Left ventricle myocardium inferior (tissue), 1 donor: ENCODE measurements at regions not wholly inside any gene's neighbourhood (a gene's known extent, or its start where the extent isn't known, plus 50 kb on each side); places are given as distances from the start of the nearest gene placed in this dataset.

Experiments used
- DNase-seq: peaks from one replicate; pipeline ENCODE4 v3.0.0-alpha.2; 2020
- H3K27ac ChIP-seq: fragments of 200-600 bp; replicated peaks from 2 replicates; pipeline ENCODE4 v1.8.0; 2021
- H3K27me3 ChIP-seq: fragments of 200-600 bp; 2 replicates; pipeline ENCODE4 v1.8.0; 2021; ENCODE audit warnings: low read depth
- H3K36me3 ChIP-seq: fragments of 200-600 bp; 2 replicates; pipeline ENCODE4 v1.8.0; 2021
- H3K4me1 ChIP-seq: fragments of 200-600 bp; 2 replicates; pipeline ENCODE4 v1.8.0; 2021
- H3K4me3 ChIP-seq: fragments of 200-600 bp; 2 replicates; pipeline ENCODE4 v1.8.0; 2021; ENCODE audit warnings: mild to moderate bottlenecking, moderate library complexity
- H3K9me3 ChIP-seq: fragments of 200-600 bp; replicated peaks from 2 replicates; pipeline ENCODE4 v1.8.0; 2021
- CTCF ChIP-seq: fragments of 200-600 bp; IDR thresholded peaks from 2 replicates; pipeline ENCODE4 v1.8.0; 2021; ENCODE audit warnings: antibody characterized with exemption, mild to moderate bottlenecking, borderline replicate concordance
- intact Hi-C: fragments of 100-400 bp; cut with micrococcal nuclease; formaldehyde crosslinking; loops from one replicate; pipeline ENCODE4 v1.11.0; 2022
- donor health status: DM: no; HTN: yes; CAD: no; lungs with severe emphysema.

DNA sequence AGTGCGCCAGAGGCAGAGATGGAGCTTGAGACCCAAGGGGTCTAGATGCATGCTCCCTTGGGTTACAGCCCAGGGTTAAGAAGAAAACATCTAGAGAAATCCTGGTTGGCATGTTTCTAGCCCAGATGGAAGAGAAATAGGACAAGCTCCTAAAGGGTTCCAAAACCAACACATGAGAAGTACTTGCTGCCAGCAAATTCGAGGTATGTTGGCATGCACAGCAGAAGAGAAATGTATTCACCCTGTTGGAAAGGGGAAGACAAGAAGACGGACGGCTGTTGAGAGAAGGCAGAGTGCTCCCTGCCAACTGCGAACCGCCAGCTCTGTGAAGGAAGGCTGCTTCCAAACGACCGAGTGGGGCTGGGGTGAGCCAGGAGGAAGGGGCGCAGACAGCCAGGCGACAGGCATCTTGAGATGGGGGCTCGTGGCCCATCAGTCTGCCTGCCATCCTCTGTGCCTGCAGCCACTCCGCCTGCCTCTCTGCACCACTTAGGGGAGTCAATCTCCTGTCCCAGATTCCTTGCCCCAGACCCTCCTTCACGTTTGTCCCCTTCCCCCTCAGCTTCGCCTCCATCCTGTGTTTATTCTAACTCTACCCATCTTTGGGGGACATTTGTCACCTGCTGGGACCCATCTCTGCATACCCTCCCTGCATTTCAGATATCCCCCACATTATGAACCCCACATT is 249.2 kb downstream of the CDC5L start:
- no peak for TF ChIP-seq CTCF
- H3K36me3 ChIP-seq: no peaks in the 10 kb centered on the region
- H3K27me3 ChIP-seq: peaks cover 48% of the 10 kb centered on the region
- no peak overlapping the region for H3K27ac ChIP-seq
- no peak for DNase-seq
- no peaks in the 10 kb centered on the region for H3K9me3 ChIP-seq
- H3K4me1 ChIP-seq: no peaks in the 10 kb centered on the region
- H3K4me3 ChIP-seq: no peak overlapping the region
- intact Hi-C loops: no loop called here

- Histone ChIP-seq H3K4me3 (no peak overlapping the region), H3K36me3 (no peaks in the 10 kb centered on the region), H3K4me1 (no peaks in the 10 kb centered on the region), H3K27ac (no peak overlapping the region), H3K27me3 (peaks cover 11% of the 10 kb centered on the region), H3K9me3 (no peaks in the 10 kb centered on the region)
- no peak for DNase-seq
- no peak for TF ChIP-seq CTCF
- intact Hi-C loops: no loop called here
Measured at GRCh38 chr6:44641344-44642031, 254.0 kb downstream of the CDC5L start.

DNA sequence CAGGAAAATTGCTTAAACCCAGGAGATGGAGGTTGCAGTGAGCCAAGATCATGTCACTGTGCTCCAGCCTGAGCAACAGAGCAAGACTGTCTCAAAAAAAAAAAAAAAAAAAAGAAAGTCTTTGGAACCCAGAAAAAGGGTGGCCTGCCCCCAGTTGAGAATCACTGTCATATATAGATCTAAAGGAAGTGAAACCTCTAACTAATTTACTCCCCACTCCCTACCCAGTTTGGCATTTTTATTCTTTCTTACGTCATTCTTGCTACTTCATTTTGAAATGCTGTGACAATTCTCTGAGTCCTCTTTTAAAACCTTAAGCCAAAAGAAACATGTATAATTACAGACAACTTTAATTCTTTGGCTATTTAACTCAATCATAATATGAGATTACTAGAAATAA is 254.8 kb downstream of the CDC5L start:
- Histone ChIP-seq H3K4me1 (no peaks in the 10 kb centered on the region), H3K36me3 (no peaks in the 10 kb centered on the region), H3K27ac (no peak overlapping the region), H3K9me3 (no peaks in the 10 kb centered on the region), H3K27me3 (peaks cover 10% of the 10 kb centered on the region), H3K4me3 (no peak overlapping the region)
- no peak for DNase-seq
- intact Hi-C loops: no loop called here
- no peak for TF ChIP-seq CTCF

- Histone ChIP-seq H3K4me3 (no peak overlapping the region), H3K36me3 (no peaks in the 10 kb centered on the region), H3K27ac (no peak overlapping the region), H3K27me3 (peaks cover 17% of the 10 kb centered on the region), H3K9me3 (no peaks in the 10 kb centered on the region), H3K4me1 (no peaks in the 10 kb centered on the region)
- intact Hi-C loops: no loop called here
- TF ChIP-seq CTCF: no peak
- no peak for DNase-seq
Measured at GRCh38 chr6:44642870-44643522, 255.5 kb downstream of the CDC5L start.

DNA sequence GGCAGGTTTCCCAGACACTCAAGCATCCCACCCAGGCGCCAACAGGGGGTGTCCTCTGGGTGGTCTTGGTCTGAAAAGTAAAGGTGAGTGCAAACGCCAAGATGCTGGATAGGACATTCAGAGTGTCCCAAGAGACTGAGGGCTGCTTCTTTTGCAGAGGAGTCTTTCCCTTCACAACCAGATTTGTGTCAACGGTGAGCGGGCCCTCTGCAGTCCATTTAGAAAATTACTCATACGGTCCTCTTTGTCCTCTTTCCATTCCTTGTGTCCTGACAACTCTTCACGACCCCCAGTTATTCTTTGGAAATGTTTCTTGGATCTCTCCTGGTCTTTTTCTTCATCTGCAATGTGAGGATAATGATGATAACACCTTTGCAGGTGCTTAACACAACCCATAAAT is 257.8 kb downstream of the CDC5L start:
- H3K27ac ChIP-seq: no peak overlapping the region
- intact Hi-C loops: no loop called here
- no peak for DNase-seq
- H3K4me1 ChIP-seq: no peaks in the 10 kb centered on the region
- peaks cover 17% of the 10 kb centered on the region for H3K27me3 ChIP-seq
- TF ChIP-seq CTCF: peak; percentile 39
- no peak overlapping the region for H3K4me3 ChIP-seq
- H3K36me3 ChIP-seq: no peaks in the 10 kb centered on the region
- H3K9me3 ChIP-seq: no peaks in the 10 kb centered on the region
